Femur (tissue), 1 donor: ENCODE measurements at regions not wholly inside any gene's neighbourhood (a gene's known extent, or its start where the extent isn't known, plus 50 kb on each side); places are given as distances from the start of the nearest gene placed in this dataset.

ENCODE experiments used
- DNase-seq: peaks from one replicate; pipeline ENCODE4 v3.0.0-alpha.2; 2017

DNA sequence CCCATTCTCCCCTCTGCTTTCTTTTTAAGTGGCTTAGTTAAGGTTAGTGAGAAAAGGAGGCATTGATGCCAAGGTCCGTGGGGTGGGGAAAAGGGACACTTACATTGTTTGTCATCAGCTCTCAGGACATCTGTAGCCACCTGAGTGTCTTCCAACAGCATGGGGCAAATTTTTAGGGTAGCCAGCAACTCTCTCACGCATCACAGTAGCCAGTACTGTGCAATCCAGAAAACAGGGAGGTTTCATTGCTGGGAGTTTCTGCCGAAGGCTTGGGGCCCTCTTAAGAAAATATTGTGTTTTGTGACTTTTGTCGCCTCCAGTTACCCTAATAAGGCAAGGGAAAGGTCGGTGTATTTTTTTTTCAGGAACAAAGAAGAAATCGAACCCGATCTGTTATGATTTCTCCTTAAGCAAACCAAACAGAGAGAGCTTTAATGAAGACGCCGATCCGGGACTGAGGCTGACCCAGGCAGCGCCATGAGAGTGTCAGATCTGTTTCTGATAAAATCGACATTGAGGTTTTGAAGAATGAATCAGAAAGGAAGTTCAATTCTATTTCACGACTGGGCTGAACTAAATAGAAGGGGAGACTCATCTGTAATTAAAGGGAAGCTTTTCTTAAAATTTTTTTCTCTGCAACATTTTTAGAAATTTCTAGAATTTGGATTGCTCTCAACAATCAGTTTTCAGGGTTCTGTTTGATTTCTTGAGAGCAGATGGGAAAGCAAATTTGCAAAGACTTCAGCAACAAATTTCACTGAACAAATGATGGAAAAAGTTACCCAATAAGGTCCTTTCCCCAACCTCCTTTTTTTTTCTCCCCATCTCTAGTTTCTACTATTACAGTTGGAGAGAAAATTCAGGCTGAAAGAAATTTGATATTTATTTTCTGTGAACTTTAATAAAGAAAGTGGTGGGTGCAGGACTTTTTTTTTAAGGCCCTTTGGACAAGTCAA, 144.7 kb upstream of the IRX3 start:
- no peak for DNase-seq

DNA sequence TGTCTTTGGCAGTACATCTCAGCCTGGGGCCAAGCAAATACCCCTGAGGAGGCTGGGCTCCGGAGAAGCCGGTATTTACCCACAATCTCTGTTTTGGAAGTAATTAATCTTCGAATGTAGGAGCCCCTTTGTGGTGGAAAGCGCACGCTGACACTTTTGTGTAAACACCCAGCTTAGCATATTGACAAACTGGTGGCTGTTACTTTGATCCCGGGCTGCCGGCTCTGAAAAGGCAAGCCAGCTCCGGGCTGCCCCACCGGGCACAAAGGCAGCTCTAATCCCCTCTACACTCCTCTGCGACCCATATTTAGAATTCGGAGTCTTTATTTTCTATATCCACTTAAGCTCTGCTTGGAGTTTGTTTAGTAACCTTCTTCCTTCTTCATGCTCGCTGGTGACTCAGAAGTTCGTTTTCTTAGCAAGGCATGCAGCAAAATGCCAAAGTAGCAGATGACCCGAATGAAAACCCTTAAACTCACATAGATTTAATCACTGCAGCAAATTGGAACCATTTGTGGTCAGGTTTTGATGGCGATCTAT, 144.0 kb upstream of the IRX3 start:
- DNase-seq: no peak

DNA sequence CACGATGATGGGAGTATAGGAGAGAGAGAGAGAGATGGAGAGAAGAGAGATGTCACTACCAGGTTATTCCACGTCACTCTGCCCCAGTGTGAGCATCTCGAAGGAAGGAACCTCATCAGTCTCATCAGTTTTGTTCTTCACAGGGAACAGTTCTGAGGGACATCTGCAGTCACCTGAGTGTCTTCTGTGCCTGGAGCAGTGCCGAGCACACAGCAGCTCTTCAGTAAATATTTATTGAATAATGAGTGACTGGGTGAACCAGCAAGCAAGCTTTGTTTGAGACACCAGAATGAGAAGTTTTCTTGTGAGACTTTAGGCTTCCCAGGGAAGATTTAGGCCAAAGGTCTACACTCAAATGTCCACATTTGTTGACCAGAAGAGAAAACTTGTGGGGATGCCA, 142.4 kb upstream of the IRX3 start:
- DNase-seq: no peak

DNA sequence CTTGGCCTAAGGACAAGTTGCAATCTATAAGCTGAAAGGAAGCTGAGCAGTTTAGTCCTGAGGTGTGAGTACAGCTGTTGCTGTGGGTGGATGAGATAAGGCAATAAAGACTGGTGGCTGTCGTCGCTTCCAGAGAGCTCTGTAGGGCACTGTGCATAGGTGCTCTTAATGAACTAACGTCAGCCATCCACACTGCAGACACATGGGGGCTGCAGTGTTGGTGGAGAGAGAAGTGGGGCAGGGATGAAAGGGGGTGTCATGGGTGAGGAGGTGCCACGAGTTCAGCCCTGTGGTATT, 139.9 kb upstream of the IRX3 start:
- DNase-seq: no peak

DNA sequence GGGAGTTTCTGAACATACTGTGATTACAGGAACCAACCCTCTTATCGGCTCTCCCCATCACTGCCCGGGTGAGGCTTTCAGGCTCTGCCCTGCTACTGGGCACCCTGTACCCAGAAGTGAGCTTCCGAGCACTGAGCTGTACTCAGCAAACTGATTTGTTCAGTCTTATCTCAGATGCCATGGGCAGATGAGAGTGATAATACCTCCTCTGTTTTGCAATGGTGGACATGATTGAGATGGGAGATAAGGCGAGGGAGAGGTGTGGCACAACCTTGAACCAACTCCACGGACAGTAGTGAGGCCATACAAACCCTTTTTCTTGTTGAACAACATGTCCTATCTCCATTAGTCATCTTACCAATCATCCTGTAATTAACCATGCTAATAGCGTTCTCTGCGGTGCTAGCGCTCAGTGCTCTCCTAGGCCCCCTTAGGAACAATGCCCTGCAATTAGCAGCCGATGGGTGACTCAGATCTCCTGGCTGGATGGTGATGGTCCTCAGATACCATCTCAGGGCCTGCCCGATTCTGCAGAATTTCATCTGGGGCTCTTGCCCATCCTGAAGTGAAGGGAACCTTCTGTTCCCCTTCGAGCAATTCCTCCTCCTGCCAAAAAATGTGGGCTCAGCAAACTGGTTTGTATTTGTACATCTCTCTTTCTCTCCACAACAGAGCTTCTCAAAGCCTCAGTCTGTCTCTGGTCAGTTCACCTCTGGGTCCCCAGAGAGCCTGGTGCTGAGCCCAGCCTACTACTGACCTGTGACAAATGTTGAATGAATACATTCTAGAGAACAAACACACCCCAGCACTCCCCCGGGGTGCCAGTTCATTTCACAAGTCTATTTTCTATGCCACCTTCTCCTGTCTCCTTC, 139.3 kb upstream of the IRX3 start:
- DNase-seq: no peak

DNA sequence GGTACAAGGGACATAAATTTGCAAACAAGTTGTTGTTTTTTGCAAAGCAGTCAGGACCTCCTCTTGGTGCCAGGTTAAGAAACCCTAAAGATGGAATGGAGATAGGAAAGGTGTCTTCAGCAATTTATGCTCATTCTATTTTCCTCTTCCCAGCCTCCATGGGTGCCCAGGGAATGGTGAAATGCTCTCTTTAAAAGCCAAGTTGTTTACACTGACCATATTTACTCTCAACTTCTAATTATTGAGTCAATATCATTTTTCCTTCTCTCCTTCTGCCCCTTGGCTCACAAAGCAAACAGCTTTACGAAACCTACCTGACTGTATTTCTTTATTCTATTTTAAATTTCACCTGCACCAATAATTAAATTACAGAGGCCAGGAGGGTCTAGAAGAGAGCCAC, 138.5 kb upstream of the IRX3 start:
- DNase-seq: no peak

DNA sequence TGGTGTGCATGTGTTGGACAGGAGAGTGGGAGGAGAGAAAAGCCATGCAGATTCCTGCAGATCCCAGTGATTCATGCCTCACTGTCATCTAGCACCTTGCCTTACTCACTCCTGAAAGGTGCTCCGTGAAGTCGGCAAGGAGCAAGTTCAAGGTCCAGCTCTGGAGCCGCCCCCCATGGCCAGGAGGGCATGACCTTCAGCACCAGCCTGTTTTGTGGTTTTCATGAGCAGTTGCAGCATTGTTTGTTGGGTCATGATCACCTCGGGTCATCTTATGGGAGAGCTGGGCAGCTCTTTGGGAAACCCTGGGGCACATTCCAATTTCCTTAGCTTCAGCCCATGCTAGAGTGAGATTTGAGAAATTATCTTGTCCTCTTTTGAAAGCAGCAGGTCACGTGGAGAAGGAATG, 137.5 kb upstream of the IRX3 start:
- DNase-seq: no peak

DNA sequence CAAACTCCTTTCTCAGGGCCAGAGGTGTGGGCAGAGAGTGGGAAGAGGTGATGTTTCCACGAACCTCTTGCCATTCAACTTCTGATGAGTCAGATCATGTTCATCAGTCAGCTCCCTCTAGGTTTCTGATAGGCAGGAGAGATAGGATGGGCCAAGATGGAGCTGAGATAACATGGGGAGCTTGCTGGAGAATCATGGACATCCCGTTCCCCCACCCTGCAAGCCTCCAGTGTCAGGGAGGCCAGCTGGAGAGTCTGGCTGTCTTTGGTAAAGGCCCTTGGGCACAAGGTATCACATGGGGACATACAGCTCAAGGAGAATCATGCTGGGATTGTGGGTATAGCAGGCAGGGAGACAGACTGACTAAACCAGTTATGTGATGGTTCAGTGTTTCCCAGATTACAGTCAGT, 136.0 kb upstream of the IRX3 start:
- DNase-seq: no peak

DNA sequence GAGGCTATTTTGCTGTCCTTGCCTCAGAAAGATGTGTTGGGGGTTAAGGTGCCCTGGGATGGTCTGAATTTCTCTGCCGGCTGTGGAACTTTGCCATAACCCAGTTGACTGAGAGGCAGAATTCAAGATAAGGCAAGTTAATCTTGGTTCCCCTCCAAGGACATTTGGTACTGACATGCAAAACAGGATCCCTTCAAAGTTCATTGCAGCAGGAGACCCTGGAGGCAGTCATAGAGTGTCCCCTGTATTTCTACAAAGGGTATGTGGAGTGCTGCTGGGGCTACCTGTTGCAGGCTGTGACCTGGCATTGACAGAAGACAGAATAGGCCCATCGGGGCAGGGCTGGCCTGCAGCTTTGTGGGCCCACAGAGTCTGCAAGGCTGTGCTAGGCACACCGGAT, 135.6 kb upstream of the IRX3 start:
- no peak for DNase-seq

DNA sequence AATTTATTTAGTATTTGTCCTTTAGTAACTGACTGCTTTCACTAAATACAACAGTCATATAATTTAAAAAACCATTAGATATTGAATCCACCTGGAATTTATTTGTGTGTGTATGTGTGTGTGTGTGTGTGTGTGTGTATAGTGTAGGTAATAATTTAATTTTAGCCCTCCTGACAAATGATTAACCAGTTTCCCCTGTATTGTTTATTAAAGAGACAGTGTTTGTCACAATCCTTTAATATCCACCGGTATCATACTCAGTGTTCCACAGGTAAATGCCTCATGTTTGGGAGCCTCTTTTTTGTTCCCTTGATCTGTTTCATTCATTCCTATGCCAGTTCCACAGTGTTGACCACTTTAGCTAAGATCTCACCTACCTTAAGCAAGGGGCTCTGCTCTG, 134.6 kb upstream of the IRX3 start:
- DNase-seq: no peak

DNA sequence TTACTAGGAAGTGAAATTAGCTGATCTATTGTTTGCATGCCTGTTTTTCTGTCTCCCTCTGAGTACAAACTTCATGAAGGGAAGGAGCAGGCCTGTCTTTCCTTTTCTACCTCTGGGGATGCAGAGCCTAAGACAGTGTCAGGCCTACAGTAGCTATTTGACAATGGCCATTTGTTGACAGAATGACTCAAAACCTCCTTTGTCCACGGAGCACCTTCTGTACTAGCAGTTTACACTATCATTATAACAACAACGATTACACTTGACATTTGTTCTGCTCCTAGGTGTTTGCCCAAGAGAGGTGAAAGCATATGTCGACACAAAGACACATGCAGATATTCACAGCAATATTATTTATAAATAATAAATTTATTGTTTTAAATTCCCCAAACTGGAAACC, 132.3 kb upstream of the IRX3 start:
- no peak for DNase-seq

DNA sequence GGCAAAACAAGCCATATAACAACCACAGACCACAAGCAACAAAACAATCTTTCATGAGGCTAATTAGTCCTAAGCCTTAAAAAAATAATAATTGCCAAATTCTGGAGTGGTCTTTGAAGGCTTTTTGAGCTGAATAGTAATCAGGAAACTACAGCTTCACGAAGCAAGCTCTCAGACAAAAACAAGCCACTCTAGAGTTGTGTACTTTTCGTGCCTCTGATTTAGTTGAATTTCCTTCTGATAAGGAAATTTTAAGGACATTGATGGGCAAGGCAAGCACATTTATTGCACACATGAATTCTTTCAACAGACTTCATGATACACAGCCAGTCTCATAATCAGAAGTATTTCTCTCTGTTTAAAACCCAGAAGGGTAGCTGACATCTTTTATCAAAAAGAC, 130.8 kb upstream of the IRX3 start:
- no peak for DNase-seq

DNA sequence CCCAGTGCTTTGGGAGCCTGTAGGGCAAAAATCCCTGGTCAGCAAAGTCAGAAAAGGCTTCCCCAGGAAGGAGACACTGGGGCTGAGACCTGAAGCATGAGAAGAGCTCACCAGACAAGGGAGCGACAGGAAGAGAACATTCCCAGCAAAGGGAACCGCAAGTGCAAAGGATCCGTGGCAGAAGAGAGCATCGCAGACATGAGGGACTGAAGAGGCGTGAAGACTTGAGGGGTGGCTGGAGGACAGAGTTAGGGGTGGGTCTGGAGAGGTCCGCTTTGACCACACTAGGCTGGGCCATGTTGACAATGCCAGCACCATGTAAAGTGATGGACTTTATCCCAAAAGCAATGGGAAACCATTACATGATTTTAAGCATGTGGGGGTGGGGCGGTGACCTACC, 128.1 kb upstream of the IRX3 start:
- DNase-seq: no peak

DNA sequence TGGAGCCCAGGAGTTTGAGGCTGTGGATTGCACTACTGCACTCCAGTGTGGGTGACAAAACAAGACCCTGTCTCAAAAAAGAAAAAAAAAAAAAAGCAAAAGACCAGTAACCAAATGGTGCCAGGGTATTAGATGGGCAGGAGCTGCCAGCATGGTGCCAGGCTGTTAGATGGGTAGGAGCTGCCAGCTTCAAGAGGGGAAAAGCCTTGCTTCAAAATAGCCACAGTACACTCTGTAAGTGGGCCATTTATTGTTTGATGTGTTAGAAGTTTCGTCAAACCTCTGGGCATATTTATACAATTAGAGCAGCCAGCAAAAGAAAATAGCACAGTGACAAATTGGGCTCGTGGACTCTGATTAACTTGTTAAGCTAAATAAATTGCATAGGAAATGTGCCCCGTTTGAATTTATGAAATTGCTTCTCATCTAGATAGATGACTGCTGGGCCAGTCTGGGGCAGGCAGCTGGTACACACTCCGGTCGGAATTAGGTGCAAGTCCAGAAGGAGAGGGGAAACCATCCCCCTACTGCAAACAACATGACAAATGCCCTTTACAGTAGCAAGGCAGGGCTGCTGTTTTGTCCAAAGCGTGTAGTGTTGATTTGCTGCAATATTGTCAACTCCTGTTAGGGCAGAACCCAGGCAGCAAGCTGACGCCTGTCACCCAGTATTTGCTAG, 126.3 kb upstream of the IRX3 start:
- no peak for DNase-seq

DNA sequence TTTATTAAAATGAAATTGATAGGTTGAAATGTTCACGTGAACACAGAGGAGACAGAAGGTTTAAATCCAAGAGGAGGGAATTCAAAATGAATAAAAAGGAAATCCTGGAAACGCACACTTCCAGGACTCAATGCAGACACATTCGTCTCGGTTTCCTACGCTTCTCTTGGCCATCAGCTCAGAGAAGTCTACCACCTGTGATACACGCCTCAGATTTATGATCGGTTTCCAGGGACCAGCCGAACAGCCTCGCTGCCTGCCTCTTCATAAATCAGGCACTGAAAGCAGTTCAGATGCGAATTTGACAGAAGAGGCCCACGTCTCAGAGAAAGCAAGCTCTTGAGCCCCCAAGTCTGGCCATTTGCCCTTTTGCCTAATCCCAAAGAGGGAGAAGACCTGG, 125.5 kb upstream of the IRX3 start:
- no peak for DNase-seq

DNA sequence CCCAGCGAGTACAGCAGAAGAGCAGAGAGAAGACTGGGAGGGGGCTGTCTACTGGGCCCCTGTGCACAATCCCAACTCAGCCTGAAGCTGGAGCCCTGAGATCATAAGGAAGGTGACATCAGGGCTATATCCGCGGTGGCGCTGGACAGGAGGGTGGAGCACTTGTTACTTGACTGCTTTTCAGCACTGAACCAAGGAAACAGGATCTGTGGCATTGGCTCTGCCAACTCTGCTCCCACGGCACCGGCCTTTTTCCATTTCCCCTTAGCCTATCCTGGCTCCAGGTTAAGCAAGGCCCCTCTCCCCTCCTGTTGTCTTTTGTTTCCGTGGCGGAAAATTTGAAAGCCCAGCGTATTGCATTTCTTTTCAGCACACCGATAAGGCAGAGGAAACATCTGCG, 125.0 kb upstream of the IRX3 start:
- DNase-seq: peak; percentile 52

DNA sequence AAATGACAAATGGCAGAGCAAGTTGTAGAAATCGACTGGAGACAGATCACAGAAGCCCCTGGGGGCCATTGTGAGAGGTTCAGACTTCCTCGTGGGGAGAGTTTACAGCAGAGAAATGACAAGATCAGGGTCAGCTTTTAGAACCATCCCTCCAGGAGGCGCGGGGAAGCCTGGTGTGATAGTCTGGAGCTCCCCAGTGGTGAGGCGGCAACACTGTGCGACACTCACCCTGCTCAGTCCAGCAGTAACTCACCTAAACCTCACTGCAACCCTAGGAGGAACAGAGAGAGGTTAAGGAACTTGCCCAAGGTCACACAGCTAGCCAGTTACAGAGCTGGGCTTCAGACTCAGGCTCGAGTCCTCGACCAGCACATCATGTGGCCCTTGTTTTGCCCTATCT, 123.4 kb upstream of the IRX3 start:
- DNase-seq: no peak

DNA sequence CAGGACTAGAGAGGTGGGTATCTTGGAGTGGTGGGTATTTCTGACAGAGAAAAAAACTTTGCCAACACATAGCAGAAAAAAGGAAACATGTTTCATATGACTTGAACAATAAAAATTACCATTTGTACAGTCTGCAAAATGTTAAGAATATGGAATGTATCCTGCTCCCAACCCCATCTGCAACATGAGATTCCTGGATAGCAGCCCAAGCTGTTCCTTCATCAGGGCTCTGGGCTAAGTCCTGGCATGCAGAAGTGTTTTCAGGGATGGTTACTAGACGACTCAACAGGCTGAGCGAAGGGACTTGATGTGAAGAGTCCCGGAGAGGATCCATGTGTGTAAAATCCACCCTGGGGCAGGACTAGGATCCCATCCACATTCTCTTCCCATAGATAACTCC, 121.0 kb upstream of the IRX3 start:
- DNase-seq: peak; percentile 52

DNA sequence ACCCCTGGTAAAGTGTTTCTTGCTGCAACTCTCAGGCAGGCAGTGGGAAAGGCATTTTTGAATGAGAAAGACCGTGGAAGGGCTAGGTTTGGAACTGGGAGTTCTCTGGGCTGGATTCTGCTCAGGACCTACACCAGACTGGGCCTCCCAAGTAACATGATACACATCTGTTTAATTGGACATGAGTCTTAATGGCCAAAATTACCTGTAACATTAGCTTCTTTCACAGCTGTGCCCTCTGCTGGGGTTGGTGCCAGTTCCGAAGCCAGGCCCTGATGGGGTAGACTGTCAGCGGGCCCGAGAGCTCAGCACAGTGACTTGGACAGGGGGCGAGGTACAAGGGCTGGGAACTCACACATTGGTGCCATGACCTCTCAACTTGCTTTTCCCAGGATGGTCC, 118.9 kb upstream of the IRX3 start:
- DNase-seq: peak; percentile 26

DNA sequence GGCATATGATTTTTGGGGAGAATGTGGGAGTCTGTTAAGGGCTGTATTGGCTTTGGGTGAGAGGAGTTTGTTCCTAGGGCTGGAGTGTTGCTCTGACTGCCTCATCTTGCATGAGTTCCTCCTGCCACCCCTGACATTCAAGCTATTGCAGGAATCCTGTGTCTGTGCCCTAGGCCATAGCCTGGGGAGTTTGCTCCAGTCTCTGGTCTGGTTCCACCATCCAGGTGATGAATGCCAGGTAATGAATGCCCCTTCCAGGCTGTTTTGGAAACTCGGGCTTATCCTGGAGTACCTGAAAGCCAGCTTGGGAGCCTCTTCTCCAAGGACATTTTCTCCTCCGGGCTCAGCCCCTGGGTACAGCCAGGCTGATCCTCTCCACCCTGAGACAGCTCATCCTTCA, 117.0 kb upstream of the IRX3 start:
- no peak for DNase-seq

DNA sequence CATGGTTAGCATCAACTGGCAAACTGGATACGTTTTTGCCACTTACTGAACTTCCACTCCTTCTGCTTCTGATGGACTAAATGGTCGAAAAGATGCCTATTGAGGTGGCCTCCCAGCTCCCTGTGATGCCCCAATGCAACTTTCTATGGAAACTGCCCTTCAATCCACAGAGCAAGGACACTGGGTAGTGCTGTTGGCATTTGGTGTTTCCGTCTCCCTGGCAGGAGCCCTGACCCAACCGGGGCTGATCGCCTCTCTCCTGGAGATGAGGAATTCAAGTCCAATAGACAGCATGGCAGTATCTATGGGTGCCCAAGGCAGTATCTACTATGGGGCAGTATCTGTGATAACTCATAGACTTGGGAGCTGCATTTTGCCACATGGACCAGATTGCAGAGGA, 116.3 kb upstream of the IRX3 start:
- DNase-seq: no peak

DNA sequence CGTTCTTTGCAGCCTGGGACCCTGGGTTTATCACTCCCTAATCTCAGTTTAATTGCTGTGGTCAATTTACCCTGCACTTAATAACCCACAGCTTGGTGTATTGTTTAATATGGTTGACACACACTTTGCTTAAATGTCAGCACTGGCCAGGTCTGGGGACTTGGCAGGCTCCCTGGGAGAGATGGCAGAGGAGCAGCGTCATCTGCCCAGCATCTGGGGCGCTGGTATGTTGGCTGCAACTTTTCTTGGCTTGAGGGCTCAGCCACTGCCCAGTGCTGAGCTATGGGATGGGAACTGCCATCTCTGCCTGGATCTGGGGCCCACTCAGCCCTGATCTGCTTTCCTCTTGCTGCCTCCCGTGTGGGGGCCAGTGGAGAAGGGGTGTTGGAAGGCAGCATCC, 115.7 kb upstream of the IRX3 start:
- DNase-seq: peak; percentile 55

DNA sequence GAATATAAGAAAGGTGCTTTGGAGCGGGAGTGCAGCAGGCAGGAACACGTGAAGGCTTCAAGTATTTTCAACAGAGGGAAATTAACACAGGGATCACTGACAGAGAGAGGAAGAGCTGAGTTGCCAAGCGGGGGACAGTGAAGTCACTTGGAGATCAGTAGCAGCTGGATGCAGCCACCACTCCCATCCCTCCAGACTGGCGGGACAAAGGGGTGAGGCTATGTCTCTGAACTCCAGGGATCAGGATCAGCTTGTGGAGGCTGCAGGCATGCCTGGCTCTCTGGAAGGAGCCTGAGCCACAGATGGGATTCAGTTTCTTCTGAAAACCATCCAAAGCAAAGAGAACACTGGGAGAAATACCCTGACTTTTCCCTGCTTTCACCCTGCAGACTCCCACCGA, 113.7 kb upstream of the IRX3 start:
- no peak for DNase-seq
